ENCODE measurements at regions not wholly inside any gene's neighbourhood (a gene's known extent, or its start where the extent isn't known, plus 50 kb on each side); places are given as distances from the start of the nearest gene placed in this dataset.

GRCh38 chr13:74324338-74324737, 190.1 kb upstream of the KLF12 start:
- DNase-seq (no peak), ATAC-seq (ENCODE audit: insufficient read depth, low FRiP score) (no peak)
- Histone ChIP-seq H3K9me3 (ENCODE audit: control insufficient read depth in 4 of 4, insufficient read depth in 3 of 4, low read length in 3 of 4) (no peaks in the 10 kb centered on the region), H3K27me3 (ENCODE audit: control insufficient read depth in 3 of 3, insufficient read depth in 3 of 3, low read length in 2 of 3) (no peaks in the 10 kb centered on the region), H3K27ac (ENCODE audit: low read depth in 1 of 2, low read length in 1 of 2) (no peak overlapping the region), H3K4me3 (no peak overlapping the region), H3K36me3 (ENCODE audit: control insufficient read depth in 4 of 4, insufficient read depth in 4 of 4, low read length in 4 of 4) (no peaks in the 10 kb centered on the region), H3K4me1 (ENCODE audit: control insufficient read depth in 5 of 5, insufficient read depth in 5 of 5, low read length in 5 of 5) (peaks cover 0 to 16% (median 0%) of the 10 kb centered on the region in 5 donors), H3K9ac (ENCODE audit: insufficient read depth in 1 of 2, low read length in 2 of 2) (no peak overlapping the region)
- WGBS, 2 donors, result 63 to 74% methylated on average over 1 of the region's 1 CpG
- no peak for TF ChIP-seq CTCF (IDR thresholded peaks at IDR 0.05; ENCODE audit: control extremely low read depth, extremely low read depth)

GRCh38 chr13:74322562-74322961, 188.4 kb upstream of the KLF12 start:
- Histone ChIP-seq H3K4me1 (ENCODE audit: control insufficient read depth in 5 of 5, insufficient read depth in 5 of 5, low read length in 5 of 5) (peaks cover 0 to 16% (median 0%) of the 10 kb centered on the region in 5 donors), H3K27me3 (ENCODE audit: control insufficient read depth in 3 of 3, insufficient read depth in 3 of 3, low read length in 2 of 3) (no peaks in the 10 kb centered on the region), H3K36me3 (ENCODE audit: control insufficient read depth in 4 of 4, insufficient read depth in 4 of 4, low read length in 4 of 4) (no peaks in the 10 kb centered on the region), H3K9me3 (ENCODE audit: control insufficient read depth in 4 of 4, insufficient read depth in 3 of 4, low read length in 3 of 4) (no peaks in the 10 kb centered on the region), H3K9ac (ENCODE audit: insufficient read depth in 1 of 2, low read length in 2 of 2) (no peak overlapping the region), H3K27ac (ENCODE audit: low read depth in 1 of 2, low read length in 1 of 2) (no peak overlapping the region), H3K4me3 (no peak overlapping the region)
- DNase-seq, result no peak
- TF ChIP-seq CTCF (IDR thresholded peaks at IDR 0.05; ENCODE audit: control extremely low read depth, extremely low read depth), result no peak
- no peak for ATAC-seq (ENCODE audit: insufficient read depth, low FRiP score)
- 94 to 95% methylated on average over 2 of the region's 2 CpGs for WGBS, 2 donors

DNA sequence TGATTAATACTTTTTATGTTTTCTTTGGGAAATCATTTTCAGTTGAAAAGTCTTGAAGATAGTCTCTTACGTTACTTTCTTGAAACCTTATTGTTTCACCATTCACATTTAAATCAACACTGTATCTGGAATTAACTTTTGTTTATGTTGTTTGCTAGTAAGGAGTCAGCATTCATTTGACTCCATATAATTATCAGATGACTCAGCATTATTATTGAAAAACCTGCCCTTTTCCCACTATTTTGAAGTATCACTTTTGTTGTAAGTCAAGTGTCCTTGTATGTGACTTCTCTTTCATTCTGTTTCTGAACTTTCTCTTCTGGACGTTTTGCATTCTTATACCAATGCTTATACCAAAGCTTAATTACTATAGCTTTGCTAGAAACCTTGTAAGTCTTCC, 186.1 kb upstream of the KLF12 start:
- no peak for TF ChIP-seq CTCF (IDR thresholded peaks at IDR 0.05; ENCODE audit: control extremely low read depth, extremely low read depth)
- Histone ChIP-seq H3K9me3 (ENCODE audit: control insufficient read depth in 4 of 4, insufficient read depth in 3 of 4, low read length in 3 of 4) (no peaks in the 10 kb centered on the region), H3K4me1 (ENCODE audit: control insufficient read depth in 5 of 5, insufficient read depth in 5 of 5, low read length in 5 of 5) (peaks cover 0 to 12% (median 0%) of the 10 kb centered on the region in 5 donors), H3K27ac (ENCODE audit: low read depth in 1 of 2, low read length in 1 of 2) (no peak overlapping the region), H3K9ac (ENCODE audit: insufficient read depth in 1 of 2, low read length in 2 of 2) (no peak overlapping the region), H3K27me3 (ENCODE audit: control insufficient read depth in 3 of 3, insufficient read depth in 3 of 3, low read length in 2 of 3) (no peaks in the 10 kb centered on the region), H3K4me3 (no peak overlapping the region), H3K36me3 (ENCODE audit: control insufficient read depth in 4 of 4, insufficient read depth in 4 of 4, low read length in 4 of 4) (no peaks in the 10 kb centered on the region)
- DNase-seq (no peak), ATAC-seq (ENCODE audit: insufficient read depth, low FRiP score) (no peak)
- 68 to 78% methylated on average over 2 of the region's 2 CpGs for WGBS, 2 donors

DNA sequence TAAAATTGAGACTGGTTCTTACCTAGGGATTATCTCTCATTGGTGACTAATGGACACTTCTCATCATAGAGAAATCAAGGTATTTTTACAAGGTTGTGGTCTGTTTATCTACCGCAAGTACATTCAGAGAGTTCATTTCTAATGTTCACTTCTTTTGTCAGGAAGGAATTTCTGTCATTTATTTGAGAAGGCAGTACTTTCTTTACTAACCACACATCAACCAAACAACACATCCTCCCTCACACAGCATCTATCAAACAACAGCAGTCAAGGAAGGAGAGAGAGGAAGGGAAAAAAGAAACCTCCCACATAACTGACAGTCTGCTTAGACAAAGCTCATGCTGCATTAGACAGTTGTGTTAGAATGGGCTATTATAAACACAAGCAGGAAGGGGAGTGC, 182.3 kb upstream of the KLF12 start:
- no peaks in the 10 kb centered on the region for H3K9me3 ChIP-seq (ENCODE audit: control insufficient read depth in 4 of 4, insufficient read depth in 3 of 4, low read length in 3 of 4)

More for the DNA sequence above, 182.3 kb upstream of the KLF12 start:
- Histone ChIP-seq H3K4me1 (ENCODE audit: control insufficient read depth in 5 of 5, insufficient read depth in 5 of 5, low read length in 5 of 5) (no peaks in the 10 kb centered on the region), H3K9ac (ENCODE audit: insufficient read depth in 1 of 2, low read length in 2 of 2) (no peak overlapping the region), H3K27me3 (ENCODE audit: control insufficient read depth in 3 of 3, insufficient read depth in 3 of 3, low read length in 2 of 3) (no peaks in the 10 kb centered on the region), H3K4me3 (no peak overlapping the region), H3K27ac (ENCODE audit: low read depth in 1 of 2, low read length in 1 of 2) (no peak overlapping the region), H3K36me3 (ENCODE audit: control insufficient read depth in 4 of 4, insufficient read depth in 4 of 4, low read length in 4 of 4) (no peaks in the 10 kb centered on the region)
- 54 to 59% methylated on average over 1 of the region's 1 CpG for WGBS, 2 donors
- DNase-seq, result peak in 2 of 3 donors; percentile 31 to 51
- no peak for ATAC-seq (ENCODE audit: insufficient read depth, low FRiP score)
- TF ChIP-seq CTCF (IDR thresholded peaks at IDR 0.05; ENCODE audit: control extremely low read depth, extremely low read depth), result no peak
